Central memory CD4-positive, alpha-beta T cell (primary cell): ENCODE measurements at regions not wholly inside any gene's neighbourhood (a gene's known extent, or its start where the extent isn't known, plus 50 kb on each side); places are given as distances from the start of the nearest gene placed in this dataset.
A peak's percentile ranks its signal among the peaks of the same experiment; 100 is the strongest.

ENCODE experiments used
- DNase-seq: peaks from one replicate; pipeline ENCODE4 v3.0.0; 2022

- no peak for DNase-seq
These were observed 163.4 kb upstream of the OGFRL1 start for GRCh38 chr6:71125216-71125615.

GRCh38 chr6:71126506-71126905 lies 162.1 kb upstream of the OGFRL1 start:
- no peak for DNase-seq

GRCh38 chr6:71127374-71127773 lies 161.2 kb upstream of the OGFRL1 start:
- no peak for DNase-seq

- no peak for DNase-seq
These were observed 158.3 kb upstream of the OGFRL1 start for GRCh38 chr6:71130277-71130676.

- no peak for DNase-seq
These were observed 153.5 kb upstream of the OGFRL1 start for GRCh38 chr6:71134929-71135642.

DNA sequence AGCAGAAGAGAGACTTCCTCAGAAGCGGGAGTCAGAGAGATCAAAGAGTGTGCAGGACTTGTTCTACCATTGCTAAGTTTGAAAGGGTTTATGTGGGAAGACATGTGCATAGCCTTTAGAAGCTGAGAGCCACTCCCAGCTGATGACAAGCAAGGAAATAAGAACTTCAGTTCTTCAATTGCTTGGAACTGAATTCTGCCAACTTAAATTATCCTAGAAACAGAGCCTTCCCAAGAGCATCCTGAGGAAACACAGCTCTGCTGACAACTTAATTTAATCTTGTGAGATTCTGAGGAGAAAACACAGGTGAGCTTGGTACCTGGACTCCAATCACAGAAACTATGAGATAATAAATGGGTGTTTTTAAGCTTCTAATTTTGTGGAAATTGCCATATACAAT lies 150.6 kb upstream of the OGFRL1 start:
- DNase-seq: no peak

GRCh38 chr6:71138376-71138775 lies 150.2 kb upstream of the OGFRL1 start:
- no peak for DNase-seq

- no peak for DNase-seq
These were observed 149.4 kb upstream of the OGFRL1 start for GRCh38 chr6:71139249-71139648.

GRCh38 chr6:71153755-71154325 lies 134.8 kb upstream of the OGFRL1 start:
- DNase-seq: no peak

DNA sequence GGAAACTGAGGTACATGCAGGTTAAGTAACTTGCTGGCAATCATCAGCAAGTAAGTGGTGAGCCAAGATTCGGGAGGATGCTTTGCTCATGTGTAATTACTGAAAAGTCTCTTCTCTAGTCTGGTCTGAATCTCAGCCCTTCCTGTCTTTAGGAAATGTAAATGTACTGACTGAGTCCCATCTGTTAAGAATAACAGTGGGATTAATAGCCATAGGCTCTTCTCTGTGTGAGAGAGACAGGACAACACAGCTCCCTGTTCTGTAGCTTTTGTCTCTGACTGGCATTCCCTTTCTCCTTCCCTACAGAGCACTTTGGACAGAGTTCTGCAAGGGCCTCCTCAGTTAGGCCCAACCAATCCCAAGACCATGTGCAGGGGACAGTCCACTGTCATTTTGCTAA lies 131.3 kb upstream of the OGFRL1 start:
- no peak for DNase-seq

DNA sequence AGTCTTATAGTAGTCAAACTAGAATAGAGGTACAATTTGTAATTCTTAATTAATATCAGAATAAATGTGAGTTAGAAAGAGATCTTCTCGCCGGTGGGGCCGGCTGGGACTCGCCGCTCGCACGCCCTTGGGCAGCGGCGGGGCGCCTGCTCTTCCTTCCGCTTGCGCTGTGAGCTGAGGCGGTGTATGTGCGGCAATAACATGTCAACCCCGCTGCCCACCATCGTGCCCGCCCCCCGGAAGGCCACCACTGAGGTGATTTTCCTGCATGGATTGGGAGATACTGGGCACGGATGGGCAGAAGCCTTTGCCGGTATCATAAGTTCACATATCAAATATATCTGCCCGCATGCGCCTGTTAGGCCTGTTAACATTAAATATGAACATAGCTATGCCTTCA lies 123.7 kb upstream of the OGFRL1 start:
- no peak for DNase-seq

DNA sequence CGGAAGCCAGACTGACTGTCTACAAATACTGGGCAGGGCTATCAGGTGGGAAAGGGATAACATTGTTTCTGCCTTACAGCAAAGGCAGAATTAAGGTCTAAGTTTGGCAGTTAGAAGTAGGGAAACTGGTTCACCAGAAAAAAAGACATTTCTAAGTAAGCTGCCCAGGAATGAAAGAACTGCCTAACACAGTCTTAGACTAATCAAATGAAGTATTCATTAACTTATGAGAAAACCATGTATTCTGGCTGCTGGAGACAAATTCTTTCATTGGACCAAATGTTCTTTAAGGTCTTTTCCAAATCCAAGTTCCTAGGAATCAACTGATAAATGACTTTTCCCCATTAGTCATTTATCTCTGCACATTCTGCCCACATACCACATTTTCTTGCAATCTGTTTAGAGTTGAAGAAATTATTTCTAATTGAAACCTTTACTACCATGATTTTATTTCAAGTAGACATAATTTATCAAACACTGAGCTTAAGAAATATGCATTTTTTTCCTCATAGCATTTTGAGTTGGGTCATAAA lies 120.3 kb upstream of the OGFRL1 start:
- DNase-seq: no peak

- no peak for DNase-seq
These were observed 117.0 kb upstream of the OGFRL1 start for GRCh38 chr6:71171497-71172070.

DNA sequence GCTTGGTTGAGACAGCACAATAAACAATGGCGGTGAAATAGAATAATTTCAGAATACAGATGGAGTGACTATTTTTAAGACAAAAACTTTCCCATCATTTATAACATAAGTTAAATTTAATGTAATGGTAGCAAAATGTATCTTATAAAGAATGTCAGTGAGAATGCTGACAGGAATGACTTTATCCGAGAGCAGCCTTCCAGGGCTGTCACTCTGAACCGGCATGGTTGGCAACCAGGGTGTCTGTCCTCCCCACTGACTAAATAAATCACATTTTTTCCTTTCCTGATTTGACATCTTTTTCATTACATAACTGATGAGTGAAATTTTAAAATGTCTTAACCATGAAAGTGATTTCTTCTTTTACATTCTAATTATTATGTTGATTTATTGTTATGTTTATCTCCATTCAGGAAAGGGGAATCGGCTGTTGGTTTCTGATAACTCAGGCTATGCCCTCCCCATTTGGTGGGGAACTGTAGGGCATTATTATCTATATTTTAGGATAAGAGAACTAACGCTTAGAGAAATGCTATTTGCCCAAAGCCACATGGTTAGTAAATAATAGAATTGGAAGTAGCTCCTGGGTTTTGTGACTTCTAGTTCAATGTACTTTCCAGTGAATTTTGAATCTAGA lies 109.2 kb upstream of the OGFRL1 start:
- no peak for DNase-seq

DNA sequence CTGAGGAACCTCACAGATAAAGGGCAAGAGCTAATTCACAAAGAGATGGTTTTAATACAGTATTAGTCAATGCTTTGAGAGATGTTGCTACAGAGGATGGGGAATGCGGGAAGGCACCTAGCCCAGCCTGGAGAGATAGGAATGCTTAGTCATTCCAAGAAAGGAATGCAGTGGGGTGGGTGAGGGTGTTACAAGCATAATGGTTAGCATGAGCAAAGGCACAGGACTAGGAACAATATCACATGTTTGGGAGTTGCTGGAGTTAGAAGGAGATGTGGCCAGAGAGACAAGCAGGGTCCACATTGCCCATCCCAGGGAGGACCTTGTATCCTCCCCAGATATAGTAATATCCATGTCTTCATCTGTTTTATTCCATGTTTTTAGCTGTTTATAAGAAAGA lies 107.0 kb upstream of the OGFRL1 start:
- no peak for DNase-seq

DNA sequence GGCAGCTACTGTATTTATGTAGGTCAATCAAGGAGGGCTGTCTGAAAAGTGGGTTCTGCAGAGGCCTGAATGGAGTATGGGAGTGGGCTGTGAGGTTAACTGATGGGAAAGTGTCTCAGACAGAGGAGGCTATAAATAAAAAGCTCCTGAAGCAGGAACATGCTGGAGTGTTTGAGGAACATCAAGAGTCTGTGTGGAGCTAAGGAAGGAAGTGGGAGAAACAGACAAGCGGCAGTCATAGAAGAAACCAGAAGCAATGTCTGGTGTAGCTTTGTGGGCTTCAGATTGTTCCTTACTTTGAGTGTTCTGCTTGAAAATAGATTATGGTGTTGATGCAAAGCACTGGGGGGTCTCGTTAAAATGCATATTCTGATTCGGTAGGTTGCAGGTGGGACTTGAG lies 101.5 kb upstream of the OGFRL1 start:
- no peak for DNase-seq

GRCh38 chr6:71190809-71191208 lies 97.8 kb upstream of the OGFRL1 start:
- DNase-seq: peak; percentile 2

DNA sequence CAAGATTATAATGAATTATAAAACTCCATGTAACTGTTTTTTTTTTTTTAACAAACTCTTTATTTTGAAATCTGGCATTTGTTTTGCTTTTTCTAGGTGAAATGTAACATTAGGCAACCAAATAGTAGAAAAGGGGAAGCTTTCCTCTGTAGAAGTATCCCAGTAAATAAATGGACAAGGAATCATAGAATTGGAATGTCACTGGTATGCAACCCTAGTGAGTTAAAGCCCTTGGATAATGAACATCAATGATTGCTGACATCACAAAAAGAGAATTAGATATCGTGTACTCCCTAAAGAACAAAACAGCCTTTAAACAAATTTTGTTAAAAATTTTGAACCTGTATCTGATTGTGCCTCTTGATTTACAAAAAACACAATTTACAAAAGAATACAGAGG lies 93.9 kb upstream of the OGFRL1 start:
- no peak for DNase-seq

- DNase-seq: no peak
These were observed 91.3 kb upstream of the OGFRL1 start for GRCh38 chr6:71197267-71197666.

DNA sequence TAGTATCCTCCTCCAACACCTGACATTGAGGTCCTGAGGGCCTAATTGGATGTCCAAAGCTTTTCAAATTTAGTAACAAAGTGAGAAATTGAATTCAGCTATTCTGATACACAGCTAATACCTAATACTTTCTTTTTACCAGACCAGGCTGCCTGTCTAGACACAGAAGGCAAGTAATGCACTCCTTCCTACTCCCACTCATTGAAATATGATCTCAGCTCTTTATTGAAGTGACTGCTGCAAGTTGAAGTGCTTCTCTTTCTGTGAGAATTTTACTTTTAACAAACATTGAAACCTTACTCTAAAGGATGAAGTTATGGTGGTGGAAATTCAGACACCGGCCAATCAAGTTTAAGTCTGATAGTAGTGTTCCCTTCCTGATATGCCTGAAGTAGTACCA lies 90.8 kb upstream of the OGFRL1 start:
- DNase-seq: no peak

- no peak for DNase-seq
These were observed 89.7 kb upstream of the OGFRL1 start for GRCh38 chr6:71198908-71199307.

DNA sequence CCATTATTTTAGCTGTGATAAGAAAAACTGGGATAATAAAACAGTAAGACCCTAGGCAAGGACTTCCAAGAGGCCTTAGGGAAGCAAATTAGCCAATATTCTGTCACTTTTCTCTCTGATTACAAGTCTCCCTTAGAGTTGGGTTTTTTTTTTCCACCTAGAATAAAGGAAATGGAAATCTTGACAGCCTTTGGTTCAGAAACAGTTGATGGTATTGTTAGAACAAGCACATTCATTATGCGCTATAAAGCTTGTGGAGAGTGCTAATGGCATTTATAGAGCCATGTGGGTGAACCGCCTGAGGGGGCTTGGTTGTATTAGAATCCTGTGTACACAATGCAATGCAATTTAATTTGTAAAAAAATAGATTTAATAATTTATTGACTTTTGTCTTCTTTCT lies 88.9 kb upstream of the OGFRL1 start:
- DNase-seq: no peak

- DNase-seq: no peak
These were observed 85.4 kb upstream of the OGFRL1 start for GRCh38 chr6:71203206-71203605.

DNA sequence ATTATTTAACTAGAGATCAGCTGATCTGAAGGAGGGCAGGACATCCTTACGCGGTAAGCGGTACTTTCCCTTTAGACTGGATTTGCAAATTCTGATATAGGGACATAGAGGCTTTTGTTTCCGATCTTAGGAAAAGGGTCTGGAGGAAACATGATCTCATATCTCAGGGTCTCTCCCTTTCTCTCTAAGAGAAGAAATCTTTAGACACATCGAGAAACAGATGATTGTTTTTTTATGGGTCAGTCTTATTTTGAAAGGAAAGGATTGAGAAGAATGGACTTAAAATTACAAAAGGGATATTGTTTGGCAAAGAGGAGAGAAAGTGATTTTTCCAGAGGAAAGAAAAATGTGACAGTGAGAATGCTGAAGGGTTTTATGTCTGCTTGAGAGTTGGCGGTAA lies 83.9 kb upstream of the OGFRL1 start:
- DNase-seq: no peak
